Calu3 (cell line): ENCODE measurements at regions not wholly inside any gene's neighbourhood (a gene's known extent, or its start where the extent isn't known, plus 50 kb on each side); places are given as distances from the start of the nearest gene placed in this dataset.

Source experiments
- BruUV-seq: library from RNA; stranded (reverse); fragments of 400-500 nt; replicated peaks from 2 replicates; lab custom pipeline; 2021; lab: Mats Ljungman, UMichigan
- CTCF ChIA-PET: fragments of 300-600 bp; sonication (Branson Sonifier 250); formaldehyde crosslinking; loops from one replicate; lab custom pipeline; 2022; ENCODE audit warnings: antibody characterized with exemption; lab: Charles Lee
- DNase-seq: peaks from one replicate; pipeline ENCODE4 v3.0.0; 2022
- H3K27ac Mint-ChIP-seq: one replicate; pipeline ENCODE4 v1.8.0; 2022; ENCODE audit warnings: mixed read lengths; ENCODE audit not compliant: unreplicated experiment
- H3K27me3 Mint-ChIP-seq: one replicate; pipeline ENCODE4 v1.8.0; 2022; ENCODE audit warnings: mixed read lengths; ENCODE audit not compliant: unreplicated experiment
- H3K36me3 Mint-ChIP-seq: one replicate; pipeline ENCODE4 v1.8.0; 2022; ENCODE audit warnings: mild to moderate bottlenecking, moderate library complexity, mixed read lengths; ENCODE audit not compliant: insufficient read depth, unreplicated experiment
- H3K4me1 Mint-ChIP-seq: one replicate; pipeline ENCODE4 v1.8.0; 2022; ENCODE audit warnings: mild to moderate bottlenecking, low read depth, mixed read lengths; ENCODE audit not compliant: unreplicated experiment
- H3K4me3 Mint-ChIP-seq: one replicate; pipeline ENCODE4 v1.8.0; 2022; ENCODE audit warnings: mild to moderate bottlenecking, low read depth, moderate library complexity, mixed read lengths; ENCODE audit not compliant: unreplicated experiment
- H3K9me3 Mint-ChIP-seq: one replicate; pipeline ENCODE4 v1.8.0; 2022; ENCODE audit warnings: low read depth, mixed read lengths; ENCODE audit not compliant: unreplicated experiment
- intact Hi-C: fragments of 100-400 bp; cut with micrococcal nuclease; formaldehyde crosslinking; loops from one replicate; pipeline ENCODE4 v1.10.0; 2022; ENCODE audit not compliant: unreplicated experiment
- TF ChIP-seq, protein P1 (sequence below): fragments of 200-600 bp; IDR thresholded peaks from one replicate; pipeline ENCODE4 v1.8.0; 2022; ENCODE audit warnings: antibody characterized with exemption; ENCODE audit not compliant: unreplicated experiment

DNA sequence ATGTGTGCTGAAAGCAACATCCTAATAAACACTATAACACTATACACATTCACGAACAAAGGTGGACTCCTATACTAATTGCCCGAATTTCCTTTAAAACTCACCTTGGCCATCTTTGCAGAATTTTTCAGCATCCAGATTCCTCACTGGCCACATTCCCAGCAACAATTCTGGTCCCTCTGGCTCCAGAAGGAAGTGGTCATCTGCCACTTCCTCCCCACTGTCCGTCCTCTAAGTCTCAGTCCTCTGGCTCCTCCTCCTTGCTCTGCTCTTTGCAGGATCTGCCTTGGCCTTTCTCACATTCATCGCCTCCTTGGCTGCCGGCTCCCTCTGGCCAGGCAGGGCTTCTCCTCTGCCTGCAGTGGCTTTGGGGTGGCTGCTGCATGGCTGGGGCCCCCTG is 426.0 kb downstream of the FUT8 start:
- no peaks in the 10 kb centered on the region for H3K9me3 Mint-ChIP-seq
- DNase-seq = no peak
- H3K27ac Mint-ChIP-seq = no peak overlapping the region
- CTCF ChIA-PET = no interaction called here
- peaks cover 48% of the 10 kb centered on the region for H3K27me3 Mint-ChIP-seq
- intact Hi-C loops = no loop called here
- TF ChIP-seq, protein P1, sequence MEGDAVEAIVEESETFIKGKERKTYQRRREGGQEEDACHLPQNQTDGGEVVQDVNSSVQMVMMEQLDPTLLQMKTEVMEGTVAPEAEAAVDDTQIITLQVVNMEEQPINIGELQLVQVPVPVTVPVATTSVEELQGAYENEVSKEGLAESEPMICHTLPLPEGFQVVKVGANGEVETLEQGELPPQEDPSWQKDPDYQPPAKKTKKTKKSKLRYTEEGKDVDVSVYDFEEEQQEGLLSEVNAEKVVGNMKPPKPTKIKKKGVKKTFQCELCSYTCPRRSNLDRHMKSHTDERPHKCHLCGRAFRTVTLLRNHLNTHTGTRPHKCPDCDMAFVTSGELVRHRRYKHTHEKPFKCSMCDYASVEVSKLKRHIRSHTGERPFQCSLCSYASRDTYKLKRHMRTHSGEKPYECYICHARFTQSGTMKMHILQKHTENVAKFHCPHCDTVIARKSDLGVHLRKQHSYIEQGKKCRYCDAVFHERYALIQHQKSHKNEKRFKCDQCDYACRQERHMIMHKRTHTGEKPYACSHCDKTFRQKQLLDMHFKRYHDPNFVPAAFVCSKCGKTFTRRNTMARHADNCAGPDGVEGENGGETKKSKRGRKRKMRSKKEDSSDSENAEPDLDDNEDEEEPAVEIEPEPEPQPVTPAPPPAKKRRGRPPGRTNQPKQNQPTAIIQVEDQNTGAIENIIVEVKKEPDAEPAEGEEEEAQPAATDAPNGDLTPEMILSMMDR = no peak
- BruUV-seq = no TSS peak
- H3K4me1 Mint-ChIP-seq = no peaks in the 10 kb centered on the region
- H3K36me3 Mint-ChIP-seq = no peaks in the 10 kb centered on the region
- no peak overlapping the region for H3K4me3 Mint-ChIP-seq

DNA sequence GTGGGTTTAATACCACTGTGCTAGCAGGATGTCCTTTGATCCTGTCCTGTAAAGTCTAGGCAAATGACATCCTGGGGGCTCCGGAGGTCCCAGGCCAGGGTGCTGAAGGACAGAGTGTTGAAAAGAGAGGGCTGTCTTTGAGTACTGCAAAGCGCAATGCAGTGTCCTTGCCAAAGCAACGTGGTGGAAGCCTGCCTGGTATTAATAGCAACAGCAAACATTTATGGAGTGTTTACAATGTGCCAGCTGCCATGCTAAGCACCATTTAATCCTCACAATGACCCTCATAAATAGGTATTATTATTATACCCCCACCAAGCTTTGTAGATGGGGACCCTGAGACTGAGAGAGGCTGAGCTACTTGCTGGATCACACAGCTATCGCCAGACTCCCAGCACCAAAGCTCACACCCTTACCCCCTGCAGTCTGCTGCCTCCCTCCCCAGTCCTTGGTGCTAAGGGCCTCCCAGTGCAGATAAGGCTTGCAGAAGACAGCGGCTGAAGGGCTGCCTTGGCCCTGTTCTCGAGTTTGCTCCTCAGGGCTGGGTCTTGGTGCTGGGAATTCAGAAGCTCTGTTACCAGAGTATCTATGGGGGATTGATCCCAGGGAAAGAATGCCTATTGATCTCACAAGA is 427.7 kb downstream of the FUT8 start:
- no peaks in the 10 kb centered on the region for H3K9me3 Mint-ChIP-seq
- H3K27me3 Mint-ChIP-seq = peaks cover 50% of the 10 kb centered on the region
- no peaks in the 10 kb centered on the region for H3K36me3 Mint-ChIP-seq
- CTCF ChIA-PET = interaction anchor here (0.6 kb wide), 2 partner anchors 68 to 125 kb away, joined by 3 read pairs; no protein-coding TSS in a partner anchor
- no TSS peak for BruUV-seq
- intact Hi-C loops = no loop called here
- TF ChIP-seq, protein P1 = no peak
- no peak overlapping the region for H3K4me3 Mint-ChIP-seq
- no peak overlapping the region for H3K27ac Mint-ChIP-seq
- H3K4me1 Mint-ChIP-seq = no peaks in the 10 kb centered on the region
- no peak for DNase-seq

DNA sequence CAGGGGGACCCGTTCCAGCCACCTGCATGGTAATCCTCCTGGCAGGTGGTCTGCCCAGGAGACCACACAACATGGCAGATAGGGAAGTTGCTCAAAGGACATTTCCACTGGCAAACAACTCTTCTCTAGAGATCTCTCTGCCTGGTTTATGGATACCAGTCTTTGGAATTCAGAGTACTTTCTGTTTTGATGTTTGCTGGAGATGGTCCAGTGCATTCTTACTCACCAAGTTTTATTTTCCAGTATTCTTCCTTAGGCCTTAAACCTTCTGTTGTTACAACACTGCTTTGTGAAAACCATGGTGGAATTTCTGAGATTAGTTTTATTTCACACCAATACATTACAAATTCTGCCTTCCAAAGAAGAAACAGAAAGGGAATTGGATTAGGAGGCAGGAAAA is 428.3 kb downstream of the FUT8 start:
- TF ChIP-seq, protein P1 = no peak
- no peak for DNase-seq
- H3K36me3 Mint-ChIP-seq = no peaks in the 10 kb centered on the region
- intact Hi-C loops = no loop called here
- no peak overlapping the region for H3K4me3 Mint-ChIP-seq
- peaks cover 50% of the 10 kb centered on the region for H3K27me3 Mint-ChIP-seq
- no peak overlapping the region for H3K27ac Mint-ChIP-seq
- H3K9me3 Mint-ChIP-seq = no peaks in the 10 kb centered on the region
- CTCF ChIA-PET = interaction anchor here (0.6 kb wide), 2 partner anchors 69 to 125 kb away, joined by 3 read pairs; no protein-coding TSS in a partner anchor
- H3K4me1 Mint-ChIP-seq = no peaks in the 10 kb centered on the region
- no TSS peak for BruUV-seq

DNA sequence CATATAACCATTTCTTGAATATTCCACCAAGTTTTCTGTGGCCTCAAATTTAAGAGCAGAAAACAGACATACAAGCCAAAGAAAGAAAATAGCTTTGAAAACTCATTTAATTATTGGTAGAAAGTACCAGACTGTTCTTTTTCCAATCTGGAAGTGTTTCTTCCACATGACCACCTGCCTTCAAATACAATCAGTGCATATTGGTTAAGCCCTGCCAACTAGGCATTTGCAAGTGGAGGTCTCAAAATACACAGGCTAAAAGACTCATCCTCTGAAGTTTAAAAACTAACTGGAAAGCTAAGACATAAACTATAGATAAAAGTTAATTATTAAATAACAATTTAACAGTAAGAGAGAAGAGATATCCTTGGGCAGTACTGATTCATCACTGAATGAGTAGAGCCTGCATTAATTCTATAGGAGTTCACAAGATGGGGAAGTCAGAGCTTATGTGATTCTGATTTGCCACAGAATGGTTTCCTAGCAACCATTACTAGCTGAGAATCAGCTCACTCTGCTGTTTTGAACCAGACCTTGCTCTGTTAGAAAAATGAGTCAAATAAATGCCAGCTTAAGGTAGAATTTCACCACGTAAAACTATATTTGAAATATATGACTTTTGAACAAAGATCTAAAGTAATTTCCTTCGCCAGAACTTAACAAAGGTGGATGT is 433.8 kb downstream of the FUT8 start:
- no peaks in the 10 kb centered on the region for H3K36me3 Mint-ChIP-seq
- CTCF ChIA-PET = interaction anchor here (0.6 to 1.3 kb wide), 2 partner anchors 22 to 27 kb away, joined by 3 read pairs; no protein-coding TSS in a partner anchor
- BruUV-seq = no TSS peak
- DNase-seq = no peak
- H3K4me1 Mint-ChIP-seq = no peaks in the 10 kb centered on the region
- intact Hi-C loops = no loop called here
- TF ChIP-seq, protein P1 = no peak
- no peaks in the 10 kb centered on the region for H3K9me3 Mint-ChIP-seq
- no peak overlapping the region for H3K27ac Mint-ChIP-seq
- no peak overlapping the region for H3K4me3 Mint-ChIP-seq
- H3K27me3 Mint-ChIP-seq = peaks cover 15% of the 10 kb centered on the region
